ENCODE measurements at regions not wholly inside any gene's neighbourhood (a gene's known extent, or its start where the extent isn't known, plus 50 kb on each side); places are given as distances from the start of the nearest gene placed in this dataset.

- DNase-seq (ENCODE audit: low read depth in 2 of 2): no peak
Observed at GRCh38 chr10:131667561-131667960, 233.2 kb upstream of the PPP2R2D start.

- no peak for DNase-seq (ENCODE audit: low read depth in 2 of 2)
Observed at GRCh38 chr10:131668903-131669302, 231.9 kb upstream of the PPP2R2D start.

GRCh38 chr10:131669838-131670237 is 231.0 kb upstream of the PPP2R2D start:
- DNase-seq (ENCODE audit: low read depth in 2 of 2): no peak

- DNase-seq (ENCODE audit: low read depth in 2 of 2): no peak
Observed at GRCh38 chr10:131670341-131670740, 230.5 kb upstream of the PPP2R2D start.

GRCh38 chr10:131673396-131673795 is 227.4 kb upstream of the PPP2R2D start:
- DNase-seq (ENCODE audit: low read depth in 2 of 2): no peak

GRCh38 chr10:131674130-131674529 is 226.7 kb upstream of the PPP2R2D start:
- DNase-seq (ENCODE audit: low read depth in 2 of 2): no peak

- no peak for DNase-seq (ENCODE audit: low read depth in 2 of 2)
Observed at GRCh38 chr10:131675104-131675503, 225.7 kb upstream of the PPP2R2D start.

- no peak for DNase-seq (ENCODE audit: low read depth in 2 of 2)
Observed at GRCh38 chr10:131676046-131676799, 224.6 kb upstream of the PPP2R2D start.

- DNase-seq (ENCODE audit: low read depth in 2 of 2): no peak
Observed at GRCh38 chr10:131676800-131677421, 223.9 kb upstream of the PPP2R2D start.

- DNase-seq (ENCODE audit: low read depth in 2 of 2): no peak
Observed at GRCh38 chr10:131677671-131678070, 223.1 kb upstream of the PPP2R2D start.

GRCh38 chr10:131678171-131678570 is 222.6 kb upstream of the PPP2R2D start:
- no peak for DNase-seq (ENCODE audit: low read depth in 2 of 2)

GRCh38 chr10:131678613-131679012 is 222.2 kb upstream of the PPP2R2D start:
- no peak for DNase-seq (ENCODE audit: low read depth in 2 of 2)

- DNase-seq (ENCODE audit: low read depth in 2 of 2): no peak
Observed at GRCh38 chr10:131679926-131680325, 220.9 kb upstream of the PPP2R2D start.

- no peak for DNase-seq (ENCODE audit: low read depth in 2 of 2)
Observed at GRCh38 chr10:131681122-131681521, 219.7 kb upstream of the PPP2R2D start.

- no peak for DNase-seq (ENCODE audit: low read depth in 2 of 2)
Observed at GRCh38 chr10:131681656-131682055, 219.2 kb upstream of the PPP2R2D start.

GRCh38 chr10:131682271-131682962 is 218.4 kb upstream of the PPP2R2D start:
- DNase-seq (ENCODE audit: low read depth in 2 of 2): no peak

GRCh38 chr10:131683281-131683861 is 217.4 kb upstream of the PPP2R2D start:
- no peak for DNase-seq (ENCODE audit: low read depth in 2 of 2)

GRCh38 chr10:131683941-131684340 is 216.9 kb upstream of the PPP2R2D start:
- no peak for DNase-seq (ENCODE audit: low read depth in 2 of 2)

GRCh38 chr10:131685007-131685406 is 215.8 kb upstream of the PPP2R2D start:
- DNase-seq (ENCODE audit: low read depth in 2 of 2): no peak

GRCh38 chr10:131685576-131685975 is 215.2 kb upstream of the PPP2R2D start:
- no peak for DNase-seq (ENCODE audit: low read depth in 2 of 2)

GRCh38 chr10:131686781-131687420 is 213.9 kb upstream of the PPP2R2D start:
- no peak for DNase-seq (ENCODE audit: low read depth in 2 of 2)

- DNase-seq (ENCODE audit: low read depth in 2 of 2): no peak
Observed at GRCh38 chr10:131688304-131688703, 212.5 kb upstream of the PPP2R2D start.
